ENCODE measurements at regions not wholly inside any gene's neighbourhood (a gene's known extent, or its start where the extent isn't known, plus 50 kb on each side); places are given as distances from the start of the nearest gene placed in this dataset.

DNA sequence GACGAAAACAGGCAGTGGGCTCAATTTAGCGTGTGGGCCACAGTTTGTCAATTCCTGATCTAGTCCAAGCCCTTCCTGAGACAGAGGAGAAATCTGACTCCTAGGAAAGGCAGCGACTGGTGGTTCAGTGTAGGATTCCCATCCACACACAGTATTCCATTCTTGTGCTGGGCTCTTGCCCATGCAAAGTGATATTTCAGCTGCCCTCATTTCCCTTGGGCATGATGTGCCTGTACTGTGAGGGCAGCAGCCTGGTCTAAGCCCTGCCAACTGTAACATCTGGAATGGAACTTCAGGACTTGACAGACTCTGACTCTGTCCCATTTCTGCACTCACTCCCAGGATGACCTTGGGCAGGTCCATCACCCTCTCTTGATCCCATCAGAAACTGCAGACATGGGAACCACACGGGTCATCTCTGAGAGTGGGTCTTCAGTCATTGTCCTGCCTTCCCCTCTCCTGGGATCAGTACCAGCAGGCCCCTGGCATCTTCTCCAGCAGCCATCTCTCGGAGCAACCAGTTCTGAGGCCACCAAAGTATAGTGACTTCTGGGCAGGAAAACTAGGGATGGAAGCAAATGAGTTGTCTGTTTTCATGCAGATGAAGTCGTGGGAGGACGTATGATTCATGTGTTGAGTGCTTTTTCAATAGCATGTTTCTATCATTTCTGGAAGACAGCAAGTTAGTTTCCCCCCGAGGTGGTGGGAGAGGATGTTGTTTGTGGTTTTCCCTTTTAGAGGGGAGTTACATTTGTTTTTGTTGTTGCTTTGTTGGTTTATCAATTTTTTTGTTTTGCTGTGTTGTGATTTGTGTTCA lies 54.2 kb upstream of the BCL2L14 start:
- TF ChIP-seq, protein P1, sequence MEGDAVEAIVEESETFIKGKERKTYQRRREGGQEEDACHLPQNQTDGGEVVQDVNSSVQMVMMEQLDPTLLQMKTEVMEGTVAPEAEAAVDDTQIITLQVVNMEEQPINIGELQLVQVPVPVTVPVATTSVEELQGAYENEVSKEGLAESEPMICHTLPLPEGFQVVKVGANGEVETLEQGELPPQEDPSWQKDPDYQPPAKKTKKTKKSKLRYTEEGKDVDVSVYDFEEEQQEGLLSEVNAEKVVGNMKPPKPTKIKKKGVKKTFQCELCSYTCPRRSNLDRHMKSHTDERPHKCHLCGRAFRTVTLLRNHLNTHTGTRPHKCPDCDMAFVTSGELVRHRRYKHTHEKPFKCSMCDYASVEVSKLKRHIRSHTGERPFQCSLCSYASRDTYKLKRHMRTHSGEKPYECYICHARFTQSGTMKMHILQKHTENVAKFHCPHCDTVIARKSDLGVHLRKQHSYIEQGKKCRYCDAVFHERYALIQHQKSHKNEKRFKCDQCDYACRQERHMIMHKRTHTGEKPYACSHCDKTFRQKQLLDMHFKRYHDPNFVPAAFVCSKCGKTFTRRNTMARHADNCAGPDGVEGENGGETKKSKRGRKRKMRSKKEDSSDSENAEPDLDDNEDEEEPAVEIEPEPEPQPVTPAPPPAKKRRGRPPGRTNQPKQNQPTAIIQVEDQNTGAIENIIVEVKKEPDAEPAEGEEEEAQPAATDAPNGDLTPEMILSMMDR (conservative IDR thresholded peaks at IDR 0.05), result no peak
- no peak for TF ChIP-seq ZFX (IDR thresholded peaks at IDR 0.05)
